ENCODE measurements at regions not wholly inside any gene's neighbourhood (a gene's known extent, or its start where the extent isn't known, plus 50 kb on each side); places are given as distances from the start of the nearest gene placed in this dataset.

- TF ChIP-seq ZNF70 (CRISPR knock-in tag; IDR thresholded peaks at IDR 0.05) = no peak
- TF ChIP-seq ZFP30 (CRISPR knock-in tag; IDR thresholded peaks at IDR 0.05) = no peak
- no peak for TF ChIP-seq ZC3H10 (CRISPR knock-in tag; IDR thresholded peaks at IDR 0.05)
- no peak for TF ChIP-seq PATZ1 (CRISPR knock-in tag; IDR thresholded peaks at IDR 0.05; ENCODE audit: borderline replicate concordance)
- no peak for TF ChIP-seq TCF4 (CRISPR knock-in tag; IDR thresholded peaks at IDR 0.05; ENCODE audit: borderline replicate concordance)
- TF ChIP-seq ARNTL (CRISPR knock-in tag; IDR thresholded peaks at IDR 0.05; ENCODE audit: borderline replicate concordance, low read depth) = no peak
- no peak for TF ChIP-seq SNAI2 (CRISPR knock-in tag; IDR thresholded peaks at IDR 0.05)
Observed at GRCh38 chr10:123558651-123559050, 107.5 kb upstream of the GPR26 start.

All from SK-N-SH treated with all-trans-retinoic acid at 6 μM for 48 hours (cell line).